ENCODE measurements at regions not wholly inside any gene's neighbourhood (a gene's known extent, or its start where the extent isn't known, plus 50 kb on each side); places are given as distances from the start of the nearest gene placed in this dataset.
A peak's percentile ranks its signal among the peaks of the same experiment; 100 is the strongest.
"Not testable (repeated sequence)": the region's sequence is repeated elsewhere in the genome, so short reads cannot be mapped to it uniquely, and the experiment has no call there.

DNA sequence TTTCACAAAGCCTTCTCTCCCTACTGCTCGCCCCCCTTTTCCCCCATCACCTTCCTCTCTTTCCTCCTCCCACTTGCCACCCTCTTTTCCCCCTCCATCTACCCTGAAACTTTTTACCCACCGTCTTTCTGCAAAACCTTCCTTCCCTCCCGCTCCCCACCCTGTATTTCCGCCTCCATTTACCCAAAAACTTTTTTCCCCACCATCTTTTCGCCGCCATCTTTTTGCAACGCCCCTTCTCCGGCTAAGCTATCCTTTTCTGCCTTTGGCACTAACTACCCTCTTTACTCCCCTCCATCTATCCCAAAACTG lies 205.2 kb upstream of the WSB1 start:
- intact Hi-C loops (cut with DNase I) = no loop called here
- DNase-seq (ENCODE audit: low spot score) = no peak
- ATAC-seq = no peak

GRCh38 chr17:27089079-27089928 lies 204.6 kb upstream of the WSB1 start:
- not testable (repeated sequence) for DNase-seq (ENCODE audit: low spot score)

GRCh38 chr17:27089929-27090247 lies 204.0 kb upstream of the WSB1 start:
- intact Hi-C loops (cut with DNase I) = no loop called here
- ATAC-seq (no peak), DNase-seq (ENCODE audit: low spot score) (no peak)

More at GRCh38 chr17:27089079-27089928, 204.6 kb upstream of the WSB1 start:
- ATAC-seq; intact Hi-C loops (cut with DNase I): not testable (repeated sequence)

- intact Hi-C loops (cut with DNase I); DNase-seq (ENCODE audit: low spot score); ATAC-seq: not testable (repeated sequence)
Measured at GRCh38 chr17:27090450-27091042, 203.4 kb upstream of the WSB1 start.

DNA sequence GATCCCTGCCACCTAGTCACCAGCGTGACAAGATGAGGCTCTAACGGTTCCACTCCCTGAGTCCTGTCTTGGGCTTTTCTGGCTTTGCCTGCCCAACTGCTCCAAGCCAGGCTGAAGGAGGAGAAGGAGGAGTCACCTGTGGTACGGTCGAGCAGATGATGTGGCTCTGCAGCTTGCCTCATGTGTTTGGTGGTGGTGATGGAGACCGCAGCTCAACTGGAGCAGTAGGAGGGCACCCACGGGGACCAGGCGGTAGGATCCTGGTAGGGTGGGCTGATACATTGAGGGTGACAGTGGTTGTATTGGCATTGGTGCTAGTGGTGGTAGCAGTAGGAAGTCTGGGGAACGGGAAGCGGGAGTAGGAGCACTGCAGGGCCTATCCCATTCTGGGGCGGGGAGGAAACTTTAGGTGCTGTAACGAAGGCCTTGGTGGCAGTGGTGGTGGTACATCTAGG lies 202.8 kb upstream of the WSB1 start:
- no peak for ATAC-seq
- intact Hi-C loops (cut with DNase I) = no loop called here
- DNase-seq (ENCODE audit: low spot score) = no peak

- intact Hi-C loops (cut with DNase I); DNase-seq (ENCODE audit: low spot score); ATAC-seq: not testable (repeated sequence)
Measured at GRCh38 chr17:27094179-27094578, 199.7 kb upstream of the WSB1 start.

GRCh38 chr17:27095821-27096220 lies 198.1 kb upstream of the WSB1 start:
- DNase-seq (ENCODE audit: low spot score); ATAC-seq; intact Hi-C loops (cut with DNase I): not testable (repeated sequence)

DNA sequence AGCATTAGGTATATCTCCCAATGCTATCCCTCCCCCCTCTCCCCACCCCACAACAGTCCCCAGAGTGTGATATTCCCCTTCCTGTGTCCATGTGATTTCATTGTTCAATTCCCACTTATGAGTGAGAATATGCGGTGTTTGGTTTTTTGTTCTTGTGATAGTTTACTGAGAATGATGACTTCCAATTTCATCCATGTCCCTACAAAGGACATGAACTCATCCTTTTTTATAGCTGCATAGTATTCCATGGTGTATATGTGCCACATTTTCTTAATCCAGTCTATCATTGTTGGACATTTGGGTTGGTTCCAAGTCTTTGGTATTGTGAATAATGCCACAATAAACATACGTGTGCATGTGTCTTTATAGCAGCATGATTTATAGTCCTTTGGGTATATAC lies 194.6 kb upstream of the WSB1 start:
- intact Hi-C loops (cut with DNase I); ATAC-seq; DNase-seq (ENCODE audit: low spot score): not testable (repeated sequence)

DNA sequence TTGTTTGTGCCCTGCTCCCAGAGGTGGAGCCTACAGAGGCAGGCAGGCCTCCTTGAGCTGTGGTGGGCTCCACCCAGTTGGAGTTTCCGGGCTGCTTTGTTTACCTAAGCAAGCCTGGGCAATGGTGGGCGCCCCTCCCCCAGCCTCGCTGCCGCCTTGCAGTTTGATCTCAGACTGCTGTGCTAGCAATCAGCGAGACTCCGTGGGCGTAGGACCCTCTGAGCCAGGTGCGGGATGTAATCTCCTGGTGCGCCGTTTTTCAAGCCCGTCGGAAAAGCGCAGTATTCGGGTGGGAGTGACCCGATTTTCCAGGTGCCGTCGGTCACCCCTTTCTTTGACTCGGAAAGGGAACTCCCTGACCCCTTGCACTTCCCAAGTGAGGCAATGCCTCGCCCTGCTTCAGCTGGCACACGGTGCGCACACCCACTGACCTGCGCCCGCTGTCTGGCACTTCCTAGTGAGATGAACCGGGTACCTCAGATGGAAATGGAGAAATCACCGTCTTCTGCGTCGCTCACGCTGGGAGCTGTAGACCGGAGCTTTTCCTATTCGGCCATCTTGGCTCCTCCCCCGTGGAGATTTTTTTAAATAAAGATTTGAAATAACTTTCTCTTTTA lies 189.2 kb upstream of the WSB1 start:
- DNase-seq (ENCODE audit: low spot score); ATAC-seq; intact Hi-C loops (cut with DNase I): not testable (repeated sequence)

DNA sequence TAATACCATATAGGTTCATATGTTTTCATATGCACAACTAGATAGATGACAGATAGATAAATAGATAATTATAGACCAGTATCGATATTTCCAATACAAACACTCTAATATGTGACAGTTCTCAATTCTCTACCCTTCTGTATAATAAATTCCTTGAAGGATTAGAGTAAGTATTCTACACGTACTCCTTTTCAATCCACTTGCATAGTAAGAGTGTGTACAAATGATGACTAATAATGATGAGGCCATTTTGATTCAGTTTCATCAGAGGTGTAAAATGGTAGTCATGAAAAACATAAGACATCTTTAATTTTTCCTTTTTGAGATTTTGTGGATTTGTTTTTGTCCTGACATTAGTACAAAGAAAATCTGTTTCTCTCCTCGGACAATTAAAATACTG lies 188.3 kb upstream of the WSB1 start:
- DNase-seq (ENCODE audit: low spot score) (no peak), ATAC-seq (no peak)
- intact Hi-C loops (cut with DNase I) = no loop called here

- intact Hi-C loops (cut with DNase I) = no loop called here
- DNase-seq (ENCODE audit: low spot score) (no peak), ATAC-seq (no peak)
Measured at GRCh38 chr17:27106347-27106981, 187.4 kb upstream of the WSB1 start.

DNA sequence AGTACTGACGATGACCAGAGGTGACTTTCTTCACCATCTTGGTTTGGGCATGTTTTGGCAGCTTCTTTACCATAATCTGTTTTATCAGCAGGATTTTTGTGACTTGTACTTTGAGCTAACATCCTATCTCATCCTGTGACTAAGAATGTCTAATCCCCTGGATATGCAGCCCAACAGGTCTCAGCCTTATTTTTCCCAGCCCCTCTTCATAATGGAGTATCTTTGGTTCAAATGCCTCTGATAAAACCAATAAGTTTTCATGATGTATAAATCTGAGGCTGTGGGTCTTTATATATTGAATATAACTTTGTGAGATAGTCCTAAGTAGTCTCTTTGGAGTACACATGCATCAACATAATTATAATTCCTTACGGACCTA lies 186.9 kb upstream of the WSB1 start:
- ATAC-seq = no peak
- DNase-seq (ENCODE audit: low spot score) = no peak
- intact Hi-C loops (cut with DNase I) = no loop called here

- ATAC-seq; DNase-seq (ENCODE audit: low spot score); intact Hi-C loops (cut with DNase I): not testable (repeated sequence)
Measured at GRCh38 chr17:27107386-27108328, 186.3 kb upstream of the WSB1 start.

DNA sequence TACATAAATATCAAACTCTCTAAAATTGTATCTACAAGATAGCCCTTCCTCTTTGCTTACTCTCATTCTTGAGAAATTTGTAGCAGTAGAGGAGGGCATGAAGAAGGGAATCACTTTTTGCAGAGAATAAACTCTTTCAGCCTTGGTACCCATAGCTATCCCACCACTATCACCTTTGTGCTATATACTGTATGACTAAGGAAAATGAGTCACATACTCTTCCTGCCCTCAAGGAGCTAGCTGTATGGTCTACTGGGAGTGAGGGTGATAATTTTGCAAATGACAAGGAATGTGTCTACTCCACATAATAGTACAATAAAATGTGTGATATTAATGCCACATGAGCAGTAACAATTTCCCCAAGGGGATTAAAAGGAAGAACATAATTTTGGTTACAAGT lies 184.6 kb upstream of the WSB1 start:
- intact Hi-C loops (cut with DNase I) = no loop called here
- DNase-seq (ENCODE audit: low spot score) (no peak), ATAC-seq (no peak)

- ATAC-seq = no peak
- intact Hi-C loops (cut with DNase I) = no loop called here
- DNase-seq (ENCODE audit: low spot score) = no peak
Measured at GRCh38 chr17:27153005-27153404, 140.9 kb upstream of the WSB1 start.

DNA sequence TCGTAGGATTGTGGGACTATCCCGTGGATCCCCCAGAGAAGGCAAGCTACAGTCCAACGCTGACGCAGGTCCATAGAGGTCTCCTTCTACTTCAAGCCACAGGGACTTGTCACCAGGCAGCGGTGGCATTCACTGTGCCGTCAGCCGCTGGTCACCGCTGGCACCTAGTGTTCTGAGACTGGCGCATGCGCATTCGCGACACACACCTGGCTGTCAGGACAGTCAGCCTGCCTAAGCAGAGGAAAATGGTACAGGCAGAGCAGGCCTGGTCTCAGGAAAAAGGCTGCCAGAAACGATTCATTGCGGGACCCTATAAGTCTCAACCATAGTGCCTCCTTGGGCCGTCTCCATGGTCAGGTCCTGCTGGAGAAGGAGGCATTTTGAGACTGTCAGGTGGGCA lies 138.0 kb upstream of the WSB1 start:
- DNase-seq (ENCODE audit: low spot score) (no peak), ATAC-seq (no peak)
- intact Hi-C loops (cut with DNase I) = no loop called here

DNA sequence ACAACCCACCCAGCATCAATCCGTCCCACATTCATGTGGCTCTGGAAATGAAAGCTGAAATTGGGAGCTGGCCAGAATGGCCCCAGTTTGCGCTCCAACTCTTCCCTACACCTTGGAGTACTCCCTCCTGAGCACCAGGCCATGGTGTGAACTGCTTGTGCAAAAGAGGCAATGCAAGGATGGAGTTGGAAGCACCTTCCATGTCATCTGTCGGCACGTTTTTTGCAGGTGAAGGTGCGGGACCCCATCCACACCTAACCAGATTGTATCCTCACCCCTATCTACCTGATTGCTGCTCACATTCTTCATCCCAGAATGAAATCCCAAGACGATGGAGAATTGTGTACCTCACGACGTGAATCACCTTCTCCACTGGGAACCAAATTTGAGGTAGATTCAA lies 136.6 kb upstream of the WSB1 start:
- intact Hi-C loops (cut with DNase I) = no loop called here
- peak; percentile 39 for DNase-seq (ENCODE audit: low spot score)
- no peak for ATAC-seq

DNA sequence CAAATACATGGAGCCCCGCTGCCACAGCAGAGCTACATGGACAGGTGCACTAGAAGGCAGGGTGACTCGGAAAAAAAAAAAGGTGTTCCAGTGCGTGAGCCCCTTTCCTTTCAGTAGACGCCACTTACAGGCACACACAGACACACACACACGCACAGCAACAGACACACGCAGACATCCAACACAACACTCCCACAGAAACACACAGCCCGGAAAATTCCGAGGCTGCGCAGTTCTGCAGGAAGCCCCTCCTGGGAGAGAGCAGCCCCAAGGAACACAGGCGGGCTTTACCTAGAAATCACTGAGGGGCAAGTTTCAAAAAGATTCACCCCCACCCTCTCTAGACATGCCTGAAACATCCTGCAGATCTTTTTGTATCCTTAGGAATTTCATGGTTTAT lies 136.0 kb upstream of the WSB1 start:
- DNase-seq (ENCODE audit: low spot score) (no peak), ATAC-seq (no peak)
- intact Hi-C loops (cut with DNase I) = no loop called here

DNA sequence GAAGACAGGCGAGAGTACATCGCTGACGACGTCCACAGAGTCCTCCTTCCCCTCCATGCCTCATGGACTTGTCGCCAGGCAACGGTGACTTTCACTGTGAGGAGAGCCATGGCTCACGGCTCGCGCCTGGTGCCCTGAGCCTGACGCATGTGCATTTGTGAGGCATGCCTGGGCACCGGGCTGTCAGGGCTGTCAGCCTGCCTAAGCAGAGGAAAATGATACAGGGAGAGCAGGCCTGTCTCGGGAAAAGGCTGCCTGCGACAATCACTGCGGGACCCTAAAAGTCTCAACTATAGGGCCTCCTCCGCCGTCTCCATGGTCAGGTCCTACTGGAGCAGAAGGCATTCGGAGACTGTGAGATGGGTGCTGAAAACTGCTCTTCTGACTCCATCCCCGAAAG lies 135.5 kb upstream of the WSB1 start:
- ATAC-seq (no peak), DNase-seq (ENCODE audit: low spot score) (no peak)
- intact Hi-C loops (cut with DNase I) = no loop called here

Measured in sciatic nerve (tissue), 2 donors.